ENCODE measurements at regions not wholly inside any gene's neighbourhood (a gene's known extent, or its start where the extent isn't known, plus 50 kb on each side); places are given as distances from the start of the nearest gene placed in this dataset.

DNA sequence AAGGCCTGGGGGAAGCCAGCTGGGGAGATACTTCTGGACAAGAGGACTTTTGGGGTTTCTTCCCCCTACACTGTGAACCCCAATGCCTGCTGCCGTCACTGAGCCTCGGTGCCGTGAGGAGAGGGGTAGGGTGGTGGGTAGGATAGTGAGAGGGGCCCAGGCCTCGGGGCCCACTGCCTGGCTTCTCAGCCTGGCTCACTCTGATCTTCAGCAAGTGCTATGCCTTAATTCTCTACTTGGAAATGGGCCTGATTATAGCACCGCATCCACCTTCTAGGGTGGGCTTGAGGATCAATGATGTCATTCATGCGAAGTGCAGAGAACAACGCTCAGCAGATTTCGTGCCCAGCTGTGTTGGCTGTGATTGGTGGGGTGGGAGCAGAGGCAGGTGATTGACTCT, 76.7 kb upstream of the NECTIN1 start:
- H3K4ac ChIP-seq (ENCODE audit: low read depth, low read length), result no peak overlapping the region
- no peak overlapping the region for H2AK5ac ChIP-seq (ENCODE audit: insufficient read length, low read length)
- H2BK120ac ChIP-seq (ENCODE audit: low read depth, low read length, poor library complexity, severe bottlenecking), result no peak overlapping the region
- H3K4me1 ChIP-seq (ENCODE audit: insufficient read depth, low read length), result no peaks in the 10 kb centered on the region
- TF ChIP-seq, protein P1, sequence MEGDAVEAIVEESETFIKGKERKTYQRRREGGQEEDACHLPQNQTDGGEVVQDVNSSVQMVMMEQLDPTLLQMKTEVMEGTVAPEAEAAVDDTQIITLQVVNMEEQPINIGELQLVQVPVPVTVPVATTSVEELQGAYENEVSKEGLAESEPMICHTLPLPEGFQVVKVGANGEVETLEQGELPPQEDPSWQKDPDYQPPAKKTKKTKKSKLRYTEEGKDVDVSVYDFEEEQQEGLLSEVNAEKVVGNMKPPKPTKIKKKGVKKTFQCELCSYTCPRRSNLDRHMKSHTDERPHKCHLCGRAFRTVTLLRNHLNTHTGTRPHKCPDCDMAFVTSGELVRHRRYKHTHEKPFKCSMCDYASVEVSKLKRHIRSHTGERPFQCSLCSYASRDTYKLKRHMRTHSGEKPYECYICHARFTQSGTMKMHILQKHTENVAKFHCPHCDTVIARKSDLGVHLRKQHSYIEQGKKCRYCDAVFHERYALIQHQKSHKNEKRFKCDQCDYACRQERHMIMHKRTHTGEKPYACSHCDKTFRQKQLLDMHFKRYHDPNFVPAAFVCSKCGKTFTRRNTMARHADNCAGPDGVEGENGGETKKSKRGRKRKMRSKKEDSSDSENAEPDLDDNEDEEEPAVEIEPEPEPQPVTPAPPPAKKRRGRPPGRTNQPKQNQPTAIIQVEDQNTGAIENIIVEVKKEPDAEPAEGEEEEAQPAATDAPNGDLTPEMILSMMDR (conservative IDR thresholded peaks at IDR 0.05), result no peak
- no peak overlapping the region for H3K4me2 ChIP-seq (ENCODE audit: insufficient read depth, insufficient read length, low read length)
- no peak overlapping the region for H2BK5ac ChIP-seq (ENCODE audit: insufficient read length, low read length)
- Mint-ChIP-seq H3K4me3 (no peak overlapping the region), H3K27me3 (ENCODE audit: low read depth) (peaks cover 67% of the 10 kb centered on the region), H3K9me3 (no peaks in the 10 kb centered on the region), H3K27ac (no peak overlapping the region), H3K4me1 (peaks cover 20 to 29% of the 10 kb centered on the region in 2 experiments), H3K36me3 (ENCODE audit: insufficient read depth in 1 of 3, low read depth in 3 of 3) (no peaks in the 10 kb centered on the region)
- H3K14ac ChIP-seq (ENCODE audit: insufficient read depth, low read length), result no peak overlapping the region
- no peak overlapping the region for H3K23ac ChIP-seq (ENCODE audit: insufficient read length, low read depth, low read length)
- no peak overlapping the region for H4K91ac ChIP-seq (ENCODE audit: insufficient read length, low read depth, low read length)
- H3K56ac ChIP-seq (ENCODE audit: insufficient read length, low read depth, low read length), result no peak overlapping the region
- no peaks in the 10 kb centered on the region for H4K20me1 ChIP-seq (ENCODE audit: control insufficient read depth, insufficient read depth, insufficient read length)
- H4K8ac ChIP-seq (replicated peaks; ENCODE audit: insufficient read length, low read depth, low read length), result no peak overlapping the region
- no peaks in the 10 kb centered on the region for H3K23me2 ChIP-seq (ENCODE audit: insufficient read length, low read depth, low read length, poor library complexity, severe bottlenecking)
- no peaks in the 10 kb centered on the region for H3K9me3 ChIP-seq (ENCODE audit: control insufficient read depth, low read depth, low read length)
- no peak overlapping the region for H4K5ac ChIP-seq (ENCODE audit: insufficient read length, low read depth, low read length)
- DNase-seq, result no peak
- no peak overlapping the region for H3K9ac ChIP-seq (ENCODE audit: extremely low read depth, insufficient read length, low read length)
- no peak overlapping the region for H3K18ac ChIP-seq (ENCODE audit: insufficient read length, low read depth, low read length)
- no peak overlapping the region for H3K27ac ChIP-seq (ENCODE audit: insufficient read length, low read depth, low read length)
- no peak overlapping the region for H2AFZ ChIP-seq (ENCODE audit: low read length)
- no peak overlapping the region for H2BK12ac ChIP-seq (ENCODE audit: insufficient read length, low read depth, low read length)
- H3K79me2 ChIP-seq (ENCODE audit: insufficient read depth, low read length), result no peaks in the 10 kb centered on the region
- H3K27me3 ChIP-seq (ENCODE audit: insufficient read depth, low read length), result no peaks in the 10 kb centered on the region; the same call in 1 of the 2 replicates
- no peaks in the 10 kb centered on the region for H3K79me1 ChIP-seq (ENCODE audit: insufficient read depth, low read depth, low read length, poor library complexity, severe bottlenecking)
- no peak overlapping the region for H3T11ph ChIP-seq (ENCODE audit: low read length)
- no peak overlapping the region for H2BK20ac ChIP-seq (ENCODE audit: low read depth, low read length, poor library complexity, severe bottlenecking)
- no CpG with 5 or more reads among the region's 8 CpGs for WGBS (ENCODE audit: extremely low coverage, insufficient read length, low lambda C conversion rate)
- H2BK15ac ChIP-seq (ENCODE audit: low read depth, low read length), result no peak overlapping the region
